IPS DF 4.7 (cell line): ENCODE measurements at regions not wholly inside any gene's neighbourhood (a gene's known extent, or its start where the extent isn't known, plus 50 kb on each side); places are given as distances from the start of the nearest gene placed in this dataset.

Experiments used
- DNase-seq: peaks from one replicate; pipeline ENCODE4 v3.0.0-alpha.2; 2013; ENCODE audit warnings: low spot score; ENCODE audit errors: extremely low read depth

DNA sequence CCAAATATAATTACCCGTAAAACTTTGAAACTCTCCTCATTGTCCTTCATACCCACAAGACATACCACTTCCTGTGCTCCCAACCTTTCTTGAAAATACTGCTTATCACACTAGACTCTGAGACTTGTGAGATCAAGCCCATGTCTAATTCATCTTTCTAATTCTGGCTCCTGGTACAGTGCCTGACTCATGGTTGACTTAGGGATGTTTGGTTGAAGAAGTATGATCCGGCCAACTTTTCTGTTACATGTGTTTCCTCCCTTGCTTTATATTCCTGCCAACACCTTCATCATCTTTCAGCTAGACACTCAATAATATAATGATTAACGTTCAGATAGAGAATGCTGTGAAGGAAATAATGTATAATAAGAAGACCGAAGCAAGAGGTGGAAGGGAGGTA is 58.2 kb downstream of the MEX3B start:
- no peak for DNase-seq

DNA sequence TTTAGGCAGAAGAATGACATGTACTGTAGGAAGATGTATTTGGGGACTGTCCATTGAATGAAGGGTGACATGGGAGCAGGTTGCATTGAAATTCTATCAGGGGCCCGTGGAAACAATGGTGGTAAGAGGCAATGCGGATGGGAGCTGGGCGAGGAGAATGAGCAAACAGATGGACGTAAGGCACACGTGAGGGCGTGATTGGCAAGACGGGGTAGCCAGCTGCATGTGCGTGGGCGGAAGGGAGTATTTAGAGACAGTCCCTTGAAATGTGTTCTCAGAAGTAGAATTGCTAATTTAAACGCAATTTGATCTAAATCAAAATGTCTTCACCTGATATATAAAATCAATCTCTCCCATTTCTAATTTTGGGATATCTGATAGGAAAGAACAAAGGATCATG is 62.3 kb downstream of the MEX3B start:
- no peak for DNase-seq

GRCh38 chr15:81982808-81983207 is 63.0 kb downstream of the MEX3B start:
- no peak for DNase-seq

DNA sequence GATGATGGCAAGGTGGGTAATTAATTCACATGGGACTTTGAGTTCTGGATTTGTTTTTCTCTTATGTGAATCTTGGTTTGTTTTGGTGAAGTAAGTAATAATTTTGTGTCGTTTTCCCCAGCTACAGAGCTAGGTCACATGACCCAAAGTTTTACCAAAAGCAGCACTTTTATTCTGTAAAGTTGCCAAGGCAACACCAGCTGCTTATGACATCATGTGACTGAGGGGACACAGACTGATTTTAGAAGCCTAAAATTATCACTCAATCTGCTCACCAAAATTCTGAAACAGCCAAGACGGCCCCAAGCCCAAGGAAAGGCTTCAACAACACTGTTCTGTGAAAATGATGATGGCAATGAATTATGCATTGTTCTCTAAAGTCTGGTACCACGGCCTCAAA is 63.9 kb downstream of the MEX3B start:
- DNase-seq, result no peak

DNA sequence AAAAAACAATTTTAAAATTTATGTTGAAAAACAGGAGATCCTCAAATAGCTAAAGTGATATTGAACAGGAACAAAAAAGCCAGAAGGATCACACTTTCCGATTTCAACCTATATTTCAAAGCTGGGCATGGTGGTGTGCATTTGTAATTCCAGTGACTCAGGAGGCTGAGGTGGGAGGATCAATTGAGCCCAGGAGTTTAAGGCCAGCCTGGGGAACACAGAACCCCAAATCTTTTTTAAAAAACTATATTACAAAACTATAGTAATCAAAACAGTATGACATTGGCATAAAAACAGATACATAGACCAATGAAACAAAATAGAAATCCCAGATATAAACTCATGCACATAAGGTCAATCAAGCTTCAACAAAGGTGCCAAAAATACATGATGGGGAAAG is 68.4 kb downstream of the MEX3B start:
- no peak for DNase-seq

DNA sequence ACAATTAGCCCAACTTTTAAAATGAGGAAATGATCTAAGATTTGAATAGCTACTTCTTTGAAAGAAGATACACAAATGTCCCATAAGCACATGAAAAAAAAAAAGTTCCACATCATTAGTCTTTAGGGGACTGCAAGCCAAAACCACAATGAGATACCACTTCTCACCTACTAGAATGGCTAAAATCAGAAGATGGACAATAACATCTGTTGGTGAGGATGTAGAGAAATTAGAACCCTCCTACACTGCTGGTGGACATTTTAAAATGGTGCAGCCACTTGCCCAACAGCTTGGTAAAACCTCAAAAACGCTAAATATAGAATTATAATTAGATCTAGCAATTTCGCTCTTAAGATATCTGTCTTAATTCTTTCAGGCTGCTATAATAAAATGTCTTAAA is 77.1 kb downstream of the MEX3B start:
- DNase-seq, result no peak

DNA sequence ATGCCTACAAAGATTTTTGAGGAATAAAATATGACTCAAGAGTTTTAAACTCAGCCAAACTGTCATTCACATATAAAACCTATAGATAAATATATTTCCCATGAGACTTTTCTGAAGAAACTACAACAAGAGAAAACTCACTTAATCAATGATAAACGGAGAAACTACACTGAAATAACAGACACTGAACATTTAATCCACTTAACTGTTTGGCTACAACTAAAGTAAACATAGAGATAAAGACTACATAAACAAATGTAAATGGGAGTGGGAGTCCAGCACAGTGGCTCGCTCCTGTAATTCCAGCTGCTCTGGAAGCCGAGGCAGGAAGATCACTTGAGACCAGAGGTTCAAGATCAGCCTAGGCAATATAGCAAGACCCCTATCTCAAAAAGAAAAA is 79.2 kb downstream of the MEX3B start:
- no peak for DNase-seq

DNA sequence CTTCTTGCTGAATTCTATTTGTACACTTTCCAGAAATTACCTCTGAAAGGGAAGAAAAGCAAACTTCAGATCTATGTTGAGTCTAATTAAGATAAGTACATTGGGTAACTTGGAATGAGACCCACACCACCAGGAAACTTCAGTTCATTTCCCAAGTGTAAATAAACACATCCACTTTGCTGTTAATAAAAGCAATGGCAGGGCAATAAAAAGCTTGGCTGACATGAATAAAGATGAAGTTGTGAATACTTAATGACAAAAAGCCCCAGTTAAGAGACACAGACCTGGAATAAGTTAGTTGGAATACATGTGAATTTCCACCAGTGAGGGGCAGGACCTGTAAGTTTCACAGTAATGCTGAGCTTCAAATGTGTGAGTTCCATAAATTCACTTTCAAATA is 83.3 kb downstream of the MEX3B start:
- no peak for DNase-seq

DNA sequence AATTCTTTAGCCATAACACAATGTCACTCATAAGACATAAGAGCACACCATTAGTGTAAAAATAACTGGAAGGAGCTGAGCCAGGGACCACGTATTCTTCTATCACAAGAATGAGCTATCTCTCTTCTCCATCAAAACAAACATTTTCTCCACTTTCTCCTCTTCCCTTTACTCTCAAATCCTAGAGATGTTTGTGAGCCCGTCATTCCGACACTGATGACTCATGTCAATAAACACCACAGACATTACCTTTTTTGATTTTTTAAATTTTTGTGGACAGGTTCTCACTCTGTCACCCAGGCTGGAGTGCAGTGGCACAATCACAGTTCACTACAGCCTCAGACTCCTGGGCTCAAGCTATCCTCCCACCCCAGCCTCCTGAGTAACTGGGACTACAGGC is 86.6 kb downstream of the MEX3B start:
- no peak for DNase-seq

GRCh38 chr15:81957698-81958097 is 88.1 kb downstream of the MEX3B start:
- DNase-seq, result no peak

DNA sequence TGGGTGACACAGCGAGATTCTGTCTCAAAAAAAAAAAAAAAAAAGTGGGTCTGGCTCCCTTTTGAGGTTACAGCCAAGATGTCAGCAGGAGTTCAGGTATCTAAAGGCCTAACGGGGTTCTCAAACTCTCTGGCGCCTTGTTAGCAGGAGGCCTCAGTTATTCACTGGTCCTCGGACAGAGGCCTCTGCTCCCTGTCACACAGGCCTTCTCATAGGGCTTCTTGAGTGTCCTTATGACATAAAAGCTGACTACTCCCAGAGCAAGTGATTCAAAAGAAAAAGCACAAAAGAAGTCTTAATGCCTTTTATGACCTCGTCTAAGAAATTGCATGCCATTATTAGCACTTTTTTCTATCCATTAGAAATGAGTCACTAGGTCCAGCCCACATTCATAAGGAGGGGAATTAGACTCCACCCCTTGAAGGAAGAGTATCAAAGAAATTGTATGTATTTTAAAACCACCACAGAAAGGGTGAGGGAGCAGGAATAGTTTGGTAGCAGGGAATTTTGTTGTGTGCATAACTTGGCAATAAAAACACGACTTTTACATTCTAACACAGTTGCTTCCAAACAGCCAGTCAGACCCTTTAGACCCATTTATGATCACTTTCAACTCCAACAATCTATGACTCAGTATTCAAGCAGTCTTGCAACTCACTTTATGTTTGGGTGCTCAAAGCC is 90.3 kb downstream of the MEX3B start:
- DNase-seq, result no peak

DNA sequence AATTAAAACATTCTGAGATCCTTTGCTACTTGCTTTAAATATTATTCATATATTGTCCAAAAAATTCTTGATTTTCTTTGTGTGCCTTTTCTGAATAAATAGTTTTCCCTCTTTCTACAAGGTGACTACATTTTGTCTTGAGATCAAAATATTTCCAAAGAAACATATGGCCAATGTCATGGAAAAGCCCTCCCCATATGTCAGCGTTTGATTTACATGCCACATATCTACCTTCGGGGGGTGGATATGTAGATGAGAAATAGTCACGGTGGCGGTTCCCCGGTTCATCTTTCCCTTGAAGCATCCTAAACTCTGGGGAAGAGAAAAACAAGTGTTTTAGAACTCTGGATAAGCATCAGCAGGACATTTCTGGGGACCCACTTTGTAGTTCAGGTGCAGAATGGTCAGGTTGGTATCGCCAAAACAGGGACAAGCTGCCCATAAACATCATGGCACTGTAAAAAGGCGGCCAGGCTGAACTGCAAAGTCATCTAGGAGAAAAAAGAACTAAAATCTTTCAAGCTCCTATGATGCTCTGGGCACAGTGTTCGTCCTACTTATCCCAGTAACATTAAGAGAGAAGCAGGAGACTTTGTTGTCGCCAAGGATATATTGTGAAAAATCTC is 91.5 kb downstream of the MEX3B start:
- DNase-seq, result no peak

- no peak for DNase-seq
Measured at GRCh38 chr15:81950841-81951414, 94.9 kb downstream of the MEX3B start.

- no peak for DNase-seq
Measured at GRCh38 chr15:81948751-81949150, 97.1 kb downstream of the MEX3B start.

GRCh38 chr15:81948222-81948621 is 97.6 kb downstream of the MEX3B start:
- no peak for DNase-seq

DNA sequence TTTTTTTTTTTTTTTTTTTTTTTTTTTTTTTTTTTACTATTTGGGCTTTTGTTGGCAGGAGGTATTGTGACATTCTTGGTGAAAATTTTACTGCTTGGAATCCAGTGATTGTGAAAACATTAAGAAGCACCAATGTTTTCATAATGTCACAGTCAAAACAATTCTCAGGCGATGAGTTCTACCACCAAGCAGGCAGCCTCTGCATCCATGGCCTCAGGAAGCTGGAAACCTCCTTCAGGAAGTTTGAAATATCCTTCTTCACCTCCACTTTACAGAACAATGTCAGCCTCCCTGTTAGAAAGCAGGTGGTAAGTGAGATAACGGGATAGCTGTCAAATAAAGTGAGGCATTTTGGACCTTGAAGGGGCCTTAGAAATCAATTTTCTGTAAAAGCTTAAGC is 98.3 kb downstream of the MEX3B start:
- DNase-seq, result no peak

GRCh38 chr15:81945014-81945615 is 100.7 kb downstream of the MEX3B start:
- DNase-seq, result no peak

- DNase-seq, result no peak
Measured at GRCh38 chr15:81942655-81943195, 103.1 kb downstream of the MEX3B start.

- DNase-seq, result no peak
Measured at GRCh38 chr15:81942157-81942556, 103.7 kb downstream of the MEX3B start.

DNA sequence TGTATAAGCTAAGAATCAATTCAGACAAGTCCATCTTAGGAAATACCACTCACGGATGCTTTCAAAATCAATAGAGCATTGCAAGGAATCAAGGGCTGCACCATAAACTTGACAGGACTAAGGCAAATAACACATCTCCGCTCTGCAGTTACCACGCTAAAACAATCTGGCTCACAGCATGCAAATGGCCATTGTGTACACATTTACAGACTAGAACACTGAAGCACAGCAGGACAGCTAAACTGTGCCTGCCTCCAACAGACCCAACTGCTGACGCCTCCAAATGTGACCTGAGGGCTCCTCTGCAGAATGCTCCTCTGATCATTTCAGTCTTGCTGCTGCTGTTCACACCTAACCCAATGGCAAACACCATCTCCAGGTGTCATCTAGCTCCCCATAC is 104.3 kb downstream of the MEX3B start:
- DNase-seq, result no peak

- DNase-seq, result no peak
Measured at GRCh38 chr15:81940467-81941451, 105.1 kb downstream of the MEX3B start.
